ENCODE measurements at regions not wholly inside any gene's neighbourhood (a gene's known extent, or its start where the extent isn't known, plus 50 kb on each side); places are given as distances from the start of the nearest gene placed in this dataset.
"Not testable (repeated sequence)": the region's sequence is repeated elsewhere in the genome, so short reads cannot be mapped to it uniquely, and the experiment has no call there.

GRCh38 chr6:28585335-28585734, 59.7 kb downstream of the GPX5 start:
- no peak for DNase-seq

- no peak for DNase-seq
These were observed 60.6 kb downstream of the GPX5 start for GRCh38 chr6:28586324-28586723.

- DNase-seq, result peak; percentile 43
These were observed 61.5 kb downstream of the GPX5 start for GRCh38 chr6:28586962-28587745.

- no peak for DNase-seq
These were observed 62.0 kb downstream of the GPX5 start for GRCh38 chr6:28587746-28588075.

GRCh38 chr6:28588666-28589065, 63.0 kb downstream of the GPX5 start:
- DNase-seq, result no peak

GRCh38 chr6:28589234-28589956, 63.7 kb downstream of the GPX5 start:
- peak; percentile 70 for DNase-seq

GRCh38 chr6:28589957-28590349, 64.3 kb downstream of the GPX5 start:
- no peak for DNase-seq

- DNase-seq, result peak; percentile 41
These were observed 71.6 kb downstream of the GPX5 start for GRCh38 chr6:28597217-28597835.

GRCh38 chr6:28597924-28598722, 72.4 kb downstream of the GPX5 start:
- DNase-seq, result no peak

- no peak for DNase-seq
These were observed 73.3 kb downstream of the GPX5 start for GRCh38 chr6:28598757-28599686.

GRCh38 chr6:28600245-28600644, 74.6 kb downstream of the GPX5 start:
- DNase-seq, result no peak

GRCh38 chr6:28603891-28604290, 78.2 kb downstream of the GPX5 start:
- DNase-seq, result no peak

GRCh38 chr6:28606424-28607391, 81.0 kb downstream of the GPX5 start:
- peak; percentile 77 for DNase-seq

GRCh38 chr6:28607990-28608389, 82.3 kb downstream of the GPX5 start:
- no peak for DNase-seq

- no peak for DNase-seq
These were observed 84.0 kb downstream of the GPX5 start for GRCh38 chr6:28609672-28610071.

- DNase-seq, result no peak
These were observed 89.9 kb downstream of the GPX5 start for GRCh38 chr6:28615616-28615954.

GRCh38 chr6:28615955-28616747, 90.5 kb downstream of the GPX5 start:
- DNase-seq, result no peak

GRCh38 chr6:28618898-28619555, 93.3 kb downstream of the GPX5 start:
- DNase-seq, result no peak

GRCh38 chr6:28621268-28621667, 95.6 kb downstream of the GPX5 start:
- not testable (repeated sequence) for DNase-seq

GRCh38 chr6:28623242-28623641, 97.6 kb downstream of the GPX5 start:
- DNase-seq, result not testable (repeated sequence)

Measured in NCI-H446 treated with DMSO at 0.1 percent for 48 hours (cell line).